NOMO-1 treated with DMSO at 0.1 percent for 48 hours (cell line): ENCODE measurements at regions not wholly inside any gene's neighbourhood (a gene's known extent, or its start where the extent isn't known, plus 50 kb on each side); places are given as distances from the start of the nearest gene placed in this dataset.

Source experiments
- DNase-seq: peaks from one replicate; lab custom pipeline; 2025; ENCODE audit not compliant: unreplicated experiment; lab: John Stamatoyannopoulos, UW

DNA sequence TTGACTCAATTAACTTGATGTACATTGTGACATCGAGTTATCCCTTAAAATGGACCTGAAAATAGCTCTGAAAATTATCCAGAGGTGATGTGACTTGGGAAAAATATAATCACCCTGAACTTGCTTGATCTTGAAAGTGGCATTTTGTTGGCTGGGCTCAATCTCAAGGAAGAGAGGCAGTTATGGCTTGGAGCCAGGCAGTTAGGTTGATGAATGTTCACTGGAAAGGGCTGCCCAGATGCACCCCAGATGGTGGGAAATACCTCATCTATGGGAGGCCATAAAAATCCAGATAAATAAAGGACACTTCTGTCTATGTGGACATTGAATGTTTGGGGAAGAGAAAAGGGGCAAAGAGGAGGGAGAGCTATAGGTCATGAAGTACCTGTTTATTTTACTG lies 55.7 kb upstream of the OR5AN1 start:
- DNase-seq, result no peak

DNA sequence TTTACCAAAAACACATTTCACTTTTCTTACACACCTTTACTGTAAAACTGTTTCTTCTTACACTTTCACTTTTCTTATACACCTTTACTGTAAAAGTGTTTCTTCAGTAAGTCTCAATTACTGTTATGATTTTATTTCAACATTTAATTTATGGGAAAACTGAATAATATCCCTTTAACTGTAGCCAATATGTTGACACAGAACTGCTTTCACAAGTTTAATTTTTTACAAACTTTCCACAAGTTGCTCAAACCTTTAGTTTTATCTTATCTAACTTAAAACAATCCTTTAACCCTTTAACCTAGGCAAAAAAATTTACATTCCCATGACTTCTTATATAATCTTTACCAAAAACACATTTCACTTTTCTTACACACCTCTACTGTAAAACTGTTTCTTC lies 63.3 kb upstream of the OR5AN1 start:
- no peak for DNase-seq

DNA sequence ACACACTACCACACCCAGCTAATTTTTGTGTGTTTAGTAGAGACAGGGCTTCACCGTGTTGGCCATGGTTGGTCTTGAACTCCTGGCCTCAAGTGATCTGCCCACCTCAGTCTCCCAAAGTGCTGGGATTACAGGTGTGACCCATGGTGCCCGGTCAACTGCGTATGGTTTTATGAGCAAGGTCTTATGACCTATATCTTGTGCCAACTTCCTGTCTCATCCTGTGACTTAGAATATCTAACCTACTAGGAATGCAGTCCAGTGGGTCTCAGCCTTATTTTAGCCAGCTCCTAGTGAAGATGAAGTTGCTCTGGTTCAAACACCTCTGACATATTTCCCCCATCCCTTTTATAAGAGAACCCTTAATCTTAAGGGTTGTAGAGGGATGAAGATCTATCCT lies 66.1 kb upstream of the OR5AN1 start:
- DNase-seq, result no peak

DNA sequence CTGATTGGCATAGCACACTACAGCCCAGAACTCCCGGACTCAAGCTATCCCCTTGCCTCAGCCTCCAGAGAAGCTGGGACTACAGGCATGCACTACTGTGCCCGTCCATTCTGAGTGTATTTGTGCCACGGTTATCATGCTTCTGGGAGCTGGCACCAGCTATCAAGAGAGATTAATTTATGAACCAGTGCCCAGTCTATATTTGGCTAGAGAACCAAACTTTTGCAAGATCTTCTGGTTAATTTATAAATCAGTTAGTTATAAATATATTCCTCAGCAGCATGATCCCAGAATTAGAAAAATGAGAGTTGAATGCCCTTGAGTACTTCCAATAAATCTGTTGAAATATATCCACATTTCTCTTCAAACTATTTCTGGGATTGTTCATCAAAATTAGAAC lies 67.5 kb upstream of the OR5AN1 start:
- DNase-seq, result no peak

DNA sequence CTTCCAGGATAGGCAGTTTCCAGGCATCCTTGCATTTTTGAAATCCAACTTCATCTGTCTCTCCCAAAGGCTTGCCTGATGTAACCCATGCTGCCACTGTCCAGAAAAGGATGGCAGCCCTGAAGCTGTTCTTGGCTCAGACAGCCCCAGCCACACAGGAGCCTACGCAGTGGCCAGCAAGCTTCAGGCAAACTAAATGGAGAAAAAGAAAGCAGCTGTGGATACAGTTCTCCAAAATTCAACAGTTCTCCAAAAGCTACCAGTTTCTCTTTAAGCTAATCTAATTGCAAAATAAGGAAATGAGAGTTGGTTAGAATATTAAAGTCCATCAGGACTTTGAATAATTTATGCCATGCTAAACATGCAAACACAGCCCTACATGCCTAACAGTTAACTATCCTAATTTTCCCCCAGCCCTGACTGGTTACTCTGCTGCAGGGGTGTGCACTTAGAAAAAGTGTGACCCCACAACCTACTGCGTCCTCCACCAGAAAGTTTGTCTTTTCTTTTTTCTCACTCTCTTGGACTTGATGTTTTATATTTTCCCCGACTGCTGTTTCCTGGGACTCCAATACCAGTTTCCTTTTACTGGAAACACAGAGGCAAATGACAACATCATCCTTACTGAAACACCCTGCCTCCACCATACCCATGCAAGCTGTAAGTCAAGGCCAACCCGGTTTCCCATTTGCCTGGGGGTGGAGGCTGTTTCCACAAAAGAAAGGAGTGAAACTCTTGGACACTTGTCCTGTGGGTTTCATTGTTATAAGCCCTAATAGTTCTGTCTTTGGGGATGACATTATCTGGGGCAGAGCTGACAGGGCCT lies 69.1 kb upstream of the OR5AN1 start:
- DNase-seq, result peak; percentile 80

DNA sequence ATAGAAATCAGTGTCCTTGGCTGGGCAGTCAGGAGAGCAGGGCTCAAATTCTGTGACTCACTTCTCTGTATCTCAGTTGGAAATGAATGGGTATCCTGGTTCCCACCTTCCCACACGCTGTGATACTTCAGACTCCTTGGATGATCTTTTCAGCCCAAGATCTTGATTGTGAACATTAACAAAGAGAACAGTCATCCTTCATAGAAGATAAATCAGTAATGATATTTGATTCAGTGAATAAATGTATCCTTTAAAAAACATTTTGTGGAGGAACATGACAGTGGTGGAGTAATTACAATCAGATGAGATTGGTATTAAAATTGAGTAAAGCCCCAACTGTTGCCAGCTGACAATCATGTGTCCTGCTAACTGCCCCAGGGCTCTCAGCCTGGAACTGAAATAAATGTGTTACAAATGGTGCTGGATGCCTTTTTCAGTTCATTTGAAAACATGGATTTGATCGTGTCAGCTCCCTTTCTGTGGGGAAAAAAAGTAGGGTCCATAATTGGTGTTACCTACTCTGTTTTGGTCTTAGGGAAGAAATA lies 72.9 kb upstream of the OR5AN1 start:
- DNase-seq, result no peak

DNA sequence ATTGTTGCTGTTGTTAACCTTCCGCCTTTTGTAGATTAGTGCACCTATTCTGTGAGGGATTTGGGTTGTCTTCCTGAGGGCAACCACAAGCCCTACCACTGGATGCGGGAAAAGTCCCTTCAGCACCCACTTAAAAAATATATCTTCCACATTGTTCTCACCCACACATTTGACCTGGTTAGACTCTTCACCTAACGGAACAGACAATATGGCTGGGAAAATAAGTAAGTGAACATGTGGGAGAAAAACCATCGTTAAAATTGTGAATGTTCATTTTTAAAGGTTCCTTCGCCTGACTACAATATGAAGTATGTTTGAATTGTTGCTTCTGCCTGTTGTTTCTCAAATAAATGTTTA lies 72.0 kb upstream of the MPEG1 start:
- DNase-seq, result no peak

DNA sequence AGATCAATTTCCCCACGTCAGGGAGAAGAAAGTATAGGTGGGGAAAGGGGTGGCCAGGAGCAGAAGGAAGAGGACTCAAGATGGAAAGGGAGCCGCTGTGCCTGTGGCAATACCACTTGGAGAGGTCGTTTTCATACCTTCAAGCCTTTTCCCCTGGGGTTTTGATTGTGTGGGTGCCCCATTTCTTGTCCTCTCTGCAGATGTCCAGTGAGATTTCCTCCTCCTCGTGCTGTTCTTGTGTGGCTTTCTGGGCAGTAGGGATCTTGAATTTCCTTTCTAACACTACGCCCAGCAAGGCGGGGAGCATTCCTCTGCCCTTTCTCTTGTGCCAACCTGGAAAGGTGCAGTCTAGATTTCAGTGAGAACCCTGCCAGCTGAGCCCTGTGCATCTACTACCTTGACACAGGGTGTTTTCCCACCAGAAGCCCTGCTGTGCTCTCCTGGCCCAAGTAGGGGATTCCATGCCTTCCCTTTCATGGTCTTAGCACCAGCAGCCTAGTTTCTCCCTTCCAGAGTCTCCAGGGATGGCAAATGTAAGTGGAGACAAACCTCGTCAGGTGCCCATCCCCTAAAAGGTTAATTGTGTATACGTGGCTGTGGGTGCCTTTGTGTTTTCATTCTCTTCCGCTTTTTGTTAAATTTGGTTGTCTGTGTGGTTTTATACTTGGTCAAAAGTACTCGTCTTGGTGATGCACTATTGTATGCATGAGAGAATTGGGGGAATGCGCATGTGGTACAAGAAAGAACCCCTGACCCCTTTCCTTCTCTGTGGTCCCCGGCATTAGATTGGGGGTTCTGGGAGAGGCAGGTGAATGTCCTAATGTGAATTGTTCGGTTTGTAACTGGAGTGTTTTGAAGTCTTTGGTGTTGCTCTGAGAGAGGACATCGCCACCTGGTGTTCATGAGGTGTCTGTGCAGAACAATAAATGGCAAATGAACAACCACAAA lies 71.4 kb upstream of the MPEG1 start:
- DNase-seq, result peak; percentile 85

DNA sequence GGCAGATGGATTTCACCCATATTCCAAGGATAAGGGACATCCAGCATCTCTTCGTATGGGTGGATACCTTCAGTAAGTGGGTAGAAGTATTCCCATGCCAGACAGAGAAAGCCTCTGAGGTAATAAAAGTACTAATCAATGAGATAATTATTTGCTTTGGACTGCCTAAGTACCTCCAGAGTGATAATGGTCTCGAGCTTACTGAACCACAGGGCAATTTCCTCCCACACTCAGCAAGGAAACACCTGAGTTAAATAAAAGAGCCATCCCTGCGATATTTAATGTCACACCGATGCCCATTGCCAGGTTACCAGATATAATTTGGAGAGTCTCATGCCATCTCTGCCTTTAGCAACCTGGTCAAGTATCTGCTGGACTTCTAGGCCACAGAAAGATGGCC lies 70.6 kb upstream of the MPEG1 start:
- no peak for DNase-seq

DNA sequence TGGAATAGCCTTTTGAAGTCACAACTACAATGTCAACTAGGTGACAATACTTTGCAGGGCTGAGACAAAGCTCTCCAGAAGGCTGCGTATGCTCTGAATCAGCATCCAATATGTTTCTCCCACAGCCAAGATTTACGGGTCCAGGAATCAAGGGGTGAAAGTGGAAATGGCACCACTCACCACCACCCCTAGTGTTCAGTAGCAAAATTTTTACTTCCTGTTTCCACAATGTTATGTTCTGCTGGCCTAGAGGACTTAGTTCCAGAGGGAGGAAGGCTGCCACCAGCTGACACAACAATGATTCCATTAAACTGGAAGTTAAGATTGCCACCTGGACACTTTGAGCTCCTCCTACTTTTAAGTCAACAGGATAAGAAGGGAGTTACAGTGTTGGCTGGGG lies 68.5 kb upstream of the MPEG1 start:
- DNase-seq, result peak; percentile 1

DNA sequence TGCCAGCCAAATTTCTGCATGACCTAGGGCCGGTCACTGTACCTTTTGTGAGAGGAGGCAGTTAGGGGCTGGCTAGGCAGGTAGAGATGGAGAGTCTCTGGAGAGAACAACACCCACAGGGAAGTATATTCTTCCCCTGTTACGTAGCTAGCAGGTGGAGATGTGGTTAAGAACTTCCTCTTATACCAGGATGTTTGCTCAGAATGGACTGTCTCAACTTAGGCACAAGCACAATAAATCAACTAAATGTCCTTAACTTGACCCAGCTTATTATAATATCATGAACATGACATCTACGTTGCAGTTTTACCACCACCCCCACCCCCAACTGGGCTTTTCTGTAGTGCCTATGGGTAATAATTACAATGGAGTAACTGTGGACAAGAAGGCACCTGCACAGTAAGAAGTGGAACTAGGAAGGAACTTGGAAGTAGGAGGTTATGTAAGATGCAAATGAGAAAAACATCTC lies 60.7 kb upstream of the MPEG1 start:
- peak; percentile 97 for DNase-seq

DNA sequence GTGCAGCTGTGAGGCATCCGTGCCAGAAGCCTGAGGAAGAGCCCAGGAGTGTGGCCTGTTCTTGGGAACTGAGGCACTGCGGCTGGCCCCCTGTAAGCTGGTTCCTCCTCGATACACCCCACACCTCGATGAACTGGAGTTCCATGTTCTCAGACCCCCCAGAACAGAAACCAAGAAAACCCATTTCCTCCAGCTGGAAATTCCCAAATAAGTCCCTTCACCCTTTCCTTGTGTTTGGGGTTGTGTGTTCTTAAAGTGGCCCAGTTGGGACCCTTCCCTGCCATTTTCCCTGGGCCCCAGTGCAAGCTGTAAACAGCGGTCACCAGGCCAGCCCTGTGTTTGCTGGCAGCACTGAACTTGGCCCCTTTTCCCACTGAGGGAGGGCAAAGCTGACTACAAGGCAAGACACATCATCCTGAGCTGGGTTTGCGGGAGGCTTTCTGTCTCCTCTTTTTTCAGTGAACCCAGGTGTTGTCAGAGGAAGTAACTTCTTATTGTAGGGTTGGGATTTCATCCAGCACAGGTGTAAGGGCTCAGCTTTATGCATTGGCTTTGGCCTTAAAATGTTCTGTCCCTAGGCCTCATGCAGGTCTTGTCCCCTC lies 60.1 kb upstream of the MPEG1 start:
- DNase-seq, result no peak

DNA sequence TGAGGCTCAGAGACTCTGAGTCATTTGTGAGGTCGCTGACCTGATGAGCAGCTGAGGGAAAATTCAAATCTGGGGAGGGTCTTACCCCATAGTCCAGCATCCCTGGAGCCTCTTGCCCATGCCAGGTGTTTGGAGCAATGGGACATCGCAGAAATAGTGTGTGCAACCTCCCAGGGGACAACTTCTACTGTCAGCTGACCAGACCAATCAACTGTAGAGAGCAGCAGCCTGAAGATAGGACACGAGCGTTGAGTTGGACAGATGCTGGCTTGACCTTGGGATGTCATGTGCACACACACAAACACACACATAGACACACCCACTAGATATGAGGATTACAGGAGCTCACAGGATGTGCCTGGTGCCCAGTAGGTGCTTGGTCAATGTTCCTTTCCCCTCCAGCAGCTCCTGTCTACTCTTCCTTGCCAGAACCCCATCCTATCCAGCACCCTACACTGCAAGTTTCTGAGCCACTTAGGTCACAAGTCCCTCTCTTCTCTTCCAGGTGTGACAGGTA lies 59.1 kb upstream of the MPEG1 start:
- DNase-seq, result no peak

DNA sequence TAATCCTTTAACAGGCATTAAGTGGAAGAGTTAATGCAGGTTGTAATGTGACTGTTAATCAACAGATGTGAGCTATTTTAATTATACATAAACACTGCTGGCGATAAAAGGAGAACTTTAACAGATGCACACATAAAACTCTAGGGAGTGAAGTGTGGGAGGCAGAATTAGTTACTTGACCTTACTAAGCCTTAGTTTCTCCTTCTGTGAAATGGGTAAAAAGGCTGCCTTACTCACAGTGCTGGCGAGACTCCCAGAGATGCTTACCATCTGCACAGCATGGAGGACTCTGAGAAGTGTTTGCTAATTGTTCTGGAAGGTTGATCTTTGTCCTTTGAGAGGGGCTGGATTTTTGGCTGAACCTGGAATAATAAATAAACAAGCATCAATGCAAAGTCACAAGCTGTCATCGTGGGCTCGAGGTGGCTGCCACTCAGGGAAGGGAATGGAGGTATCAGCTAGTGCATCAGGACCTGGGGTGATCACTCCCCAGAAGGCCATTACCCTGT lies 58.6 kb upstream of the MPEG1 start:
- DNase-seq, result peak; percentile 22

DNA sequence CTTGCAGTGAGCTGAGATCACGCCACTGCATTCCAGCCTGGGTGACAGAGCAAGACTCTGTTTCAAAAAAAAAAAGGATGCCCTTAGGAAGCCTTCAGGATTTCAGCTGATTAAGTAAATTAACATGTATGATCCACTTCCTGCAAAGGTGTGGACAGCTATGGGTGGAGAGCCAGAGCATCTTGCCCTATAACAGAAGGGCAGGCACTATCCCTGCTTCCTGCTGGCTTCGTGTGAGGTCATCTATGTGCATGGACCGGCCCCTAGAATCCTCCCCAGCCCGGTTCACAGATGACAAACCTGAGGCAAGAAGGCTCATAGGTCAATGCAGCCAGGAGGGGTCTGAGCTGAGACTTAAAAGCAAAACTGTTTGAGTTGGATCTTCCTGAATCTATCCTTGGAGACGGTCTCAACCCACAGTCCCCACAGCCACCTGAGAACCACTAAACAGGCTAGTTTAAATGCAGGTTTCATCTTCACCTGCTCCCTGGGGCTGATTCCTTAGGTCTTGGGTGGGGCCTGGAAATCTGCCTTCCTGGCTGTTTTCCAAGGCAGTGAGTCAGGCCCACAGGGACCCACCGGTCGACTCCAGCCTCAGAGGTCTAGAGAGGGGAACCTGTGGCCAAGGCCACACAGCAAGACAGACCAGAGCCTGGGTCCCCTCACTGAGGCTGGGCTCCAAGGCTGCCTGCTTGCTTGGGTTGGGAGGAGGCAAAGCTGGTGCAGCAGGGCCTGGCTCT lies 55.2 kb upstream of the MPEG1 start:
- DNase-seq, result no peak

DNA sequence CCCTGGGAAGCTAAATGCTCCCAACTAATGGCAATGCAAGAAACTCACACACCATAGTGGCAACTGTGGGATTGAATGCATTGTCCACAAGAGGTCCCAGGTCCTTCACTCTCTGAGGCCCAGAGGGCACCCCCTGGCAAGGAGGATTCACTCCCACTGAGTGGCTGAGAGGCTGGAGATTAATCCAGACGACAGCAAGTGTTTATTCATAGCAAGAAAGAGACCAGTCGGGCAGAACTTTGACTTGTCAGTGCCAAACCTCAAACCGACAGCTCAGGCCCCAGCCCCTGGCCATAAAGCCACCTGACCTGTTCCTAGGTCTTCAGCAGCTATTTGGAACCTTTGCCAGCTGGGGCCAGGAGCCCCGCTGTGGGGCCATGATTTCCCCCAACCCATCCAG lies 54.5 kb upstream of the MPEG1 start:
- no peak for DNase-seq

DNA sequence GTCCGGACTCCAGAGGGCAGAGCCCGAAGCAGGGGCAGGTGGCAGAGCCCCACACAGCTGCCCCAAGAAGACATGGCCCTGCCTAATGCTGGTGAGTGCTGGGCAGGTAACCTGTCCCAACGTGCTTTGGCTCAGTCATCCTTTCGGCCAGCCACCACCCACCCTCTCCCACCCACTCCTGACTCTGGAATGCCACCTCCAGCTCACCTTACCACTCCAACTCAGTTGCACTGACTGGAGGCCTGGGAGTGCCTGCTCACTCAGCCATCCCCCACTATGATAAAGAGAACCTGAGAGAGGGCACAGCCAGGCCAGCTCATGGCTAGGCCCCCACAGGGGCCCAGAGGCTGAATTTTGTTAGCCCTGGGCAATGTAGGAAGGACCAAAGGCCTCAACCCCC lies 53.8 kb upstream of the MPEG1 start:
- DNase-seq, result no peak

DNA sequence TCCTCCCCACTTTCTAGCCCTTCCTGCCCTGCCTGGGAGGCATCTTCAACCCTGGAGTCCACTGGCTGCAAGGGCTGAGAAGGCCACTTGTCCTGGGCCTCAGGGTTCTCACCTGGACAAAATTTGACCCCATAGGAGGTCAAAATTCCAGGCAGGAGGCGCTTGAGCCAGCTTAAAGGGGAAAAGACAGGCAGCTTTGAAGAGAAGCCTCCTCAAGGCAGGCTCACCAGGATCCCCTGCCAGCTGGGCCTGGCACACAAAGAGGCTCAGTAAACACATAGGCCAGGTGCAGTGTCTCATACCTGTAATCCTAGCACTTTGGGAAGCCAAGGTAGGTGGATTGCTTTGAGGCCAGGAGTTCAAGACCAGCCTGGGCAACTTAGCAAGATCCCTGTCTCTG lies 53.0 kb upstream of the MPEG1 start:
- DNase-seq, result no peak

DNA sequence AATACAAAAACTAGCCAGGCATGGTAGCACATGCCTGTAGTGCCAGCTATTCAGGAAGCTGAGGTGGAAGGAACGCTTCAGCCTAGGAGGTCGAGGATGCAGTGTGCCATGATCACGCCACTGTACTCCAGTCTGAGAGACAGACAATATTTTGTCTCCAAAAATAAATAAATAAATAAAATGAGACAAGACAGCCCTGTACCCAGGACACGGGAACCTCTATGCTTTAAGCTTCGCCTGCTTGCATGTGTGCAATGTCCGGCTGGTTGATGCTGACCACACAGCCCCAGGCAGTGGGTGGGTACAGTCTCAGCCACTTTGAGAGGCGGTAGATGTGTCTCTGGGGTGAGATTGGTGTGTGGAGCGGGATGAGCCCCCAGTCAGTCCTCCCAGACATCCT lies 52.0 kb upstream of the MPEG1 start:
- no peak for DNase-seq

DNA sequence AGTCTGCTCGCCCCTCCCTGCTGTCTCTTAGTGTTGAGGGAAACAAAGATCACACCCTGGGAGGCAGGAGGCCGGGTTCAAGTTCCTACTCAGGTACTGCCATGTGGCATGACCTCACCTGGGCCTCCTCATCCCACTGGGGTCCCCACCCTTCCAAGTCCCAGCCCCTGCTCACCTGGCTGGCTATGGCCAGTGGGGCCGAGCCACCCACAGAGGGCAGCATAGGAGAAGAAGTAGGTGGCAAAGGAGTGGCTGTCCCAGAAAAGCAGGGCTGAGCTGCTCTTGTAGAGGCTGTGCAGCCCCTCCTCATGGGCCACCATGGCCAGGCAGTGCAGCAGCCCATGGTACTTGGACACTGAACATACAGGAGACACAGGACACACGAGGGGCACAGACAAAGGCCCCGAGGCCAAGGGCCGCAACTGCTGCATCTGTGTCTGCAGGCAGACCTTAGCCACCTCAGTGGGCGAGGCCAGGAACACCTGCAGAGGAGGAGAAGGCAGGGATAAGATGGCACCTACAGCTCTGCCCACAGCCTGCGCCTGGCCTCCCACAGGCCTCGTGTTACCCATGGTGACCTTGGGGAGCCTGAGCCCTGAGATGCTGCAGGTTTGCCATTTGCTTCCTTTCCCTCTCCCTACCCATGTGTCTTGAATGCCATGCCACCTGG lies 50.6 kb upstream of the MPEG1 start:
- peak; percentile 53 for DNase-seq
